LNCaP clone FGC (cell line): ENCODE measurements at regions not wholly inside any gene's neighbourhood (a gene's known extent, or its start where the extent isn't known, plus 50 kb on each side); places are given as distances from the start of the nearest gene placed in this dataset.

Experiments
- DNase-seq: peaks from one replicate; pipeline ENCODE4 v3.0.0-alpha.2; 2011; ENCODE audit warnings: low read depth
- H3K4me3 ChIP-seq: 2 replicates; pipeline ENCODE4 v1.5.1; 2011; ENCODE audit warnings: mild to moderate bottlenecking, low read depth, low read length, control low read depth
- CTCF ChIP-seq: IDR thresholded peaks from 2 replicates; pipeline ENCODE4 v1.5.1; 2012; ENCODE audit warnings: mild to moderate bottlenecking; ENCODE audit not compliant: control insufficient read depth, insufficient read depth; ENCODE audit errors: extremely low read depth

- no peak for DNase-seq
- H3K4me3 ChIP-seq, result no peak overlapping the region
- TF ChIP-seq CTCF, result no peak
Measured at GRCh38 chr13:76741046-76741445, 145.2 kb downstream of the KCTD12 start.

DNA sequence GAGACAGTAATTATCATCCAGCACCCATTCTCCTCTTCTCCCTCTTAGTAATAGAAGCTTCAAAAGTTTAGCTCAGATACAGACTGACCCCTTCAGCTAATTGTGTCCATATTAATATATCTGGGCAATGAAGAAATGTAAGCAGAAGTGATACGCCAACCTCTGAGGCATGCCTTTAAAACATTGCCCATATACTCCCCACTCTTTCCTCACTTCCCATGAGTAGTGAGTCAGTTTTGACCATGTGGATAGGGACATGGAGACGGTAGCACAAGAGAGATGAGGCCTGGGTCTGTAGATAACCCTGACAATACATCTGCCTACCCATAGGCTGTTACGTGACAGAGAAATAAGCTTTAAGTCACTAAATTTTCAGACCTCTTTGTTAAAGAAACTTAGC, 147.6 kb downstream of the KCTD12 start:
- no peak overlapping the region for H3K4me3 ChIP-seq
- no peak for TF ChIP-seq CTCF
- DNase-seq, result no peak

DNA sequence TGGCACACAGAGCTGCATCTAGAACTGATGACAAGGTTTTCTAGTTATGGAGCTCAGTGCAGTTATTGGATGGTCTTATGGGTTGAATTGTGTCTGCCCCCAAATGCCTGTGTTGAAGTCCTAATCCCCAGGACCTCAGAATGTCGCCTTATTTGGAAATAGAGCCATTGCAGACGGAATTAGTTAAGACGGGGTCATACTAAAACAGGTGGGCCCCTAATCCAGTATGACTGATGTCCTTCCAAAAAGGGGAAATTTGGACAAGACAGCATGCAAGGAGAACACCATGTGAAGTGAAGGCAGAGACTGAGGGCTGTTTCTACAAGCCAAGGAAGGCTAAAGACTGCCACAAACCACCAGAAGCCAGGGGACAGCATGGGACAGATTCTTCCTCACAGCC, 148.7 kb downstream of the KCTD12 start:
- no peak for TF ChIP-seq CTCF
- no peak overlapping the region for H3K4me3 ChIP-seq

GRCh38 chr13:76735641-76736040, 150.6 kb downstream of the KCTD12 start:
- DNase-seq, result no peak
- no peak overlapping the region for H3K4me3 ChIP-seq
- TF ChIP-seq CTCF, result no peak

More for the DNA sequence above, 148.7 kb downstream of the KCTD12 start:
- DNase-seq, result no peak

DNA sequence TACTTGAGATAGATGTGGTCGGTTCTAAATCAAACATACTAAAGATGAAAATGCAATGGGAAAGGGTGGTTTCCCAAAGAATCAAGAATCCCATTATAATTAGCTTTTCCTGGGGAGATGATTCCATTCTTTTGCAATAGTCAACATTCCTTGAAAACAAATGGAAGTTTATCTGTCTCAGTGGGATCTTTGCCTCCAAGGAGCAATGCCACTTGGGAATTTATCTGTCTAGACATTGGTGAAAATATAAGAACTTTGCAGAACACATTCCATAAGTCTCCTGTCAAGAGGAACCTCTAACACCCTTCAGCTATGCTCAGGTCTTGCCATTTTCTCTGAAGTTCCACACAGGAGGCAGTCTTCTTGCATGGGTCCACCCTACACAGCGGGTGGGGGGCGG, 152.5 kb downstream of the KCTD12 start:
- no peak for TF ChIP-seq CTCF
- H3K4me3 ChIP-seq, result no peak overlapping the region
- no peak for DNase-seq

GRCh38 chr13:76732367-76732766, 153.8 kb downstream of the KCTD12 start:
- H3K4me3 ChIP-seq, result no peak overlapping the region
- no peak for DNase-seq
- TF ChIP-seq CTCF, result no peak

GRCh38 chr13:76730220-76730619, 156.0 kb downstream of the KCTD12 start:
- no peak for TF ChIP-seq CTCF
- DNase-seq, result no peak

More at GRCh38 chr13:76730220-76730619, 156.0 kb downstream of the KCTD12 start:
- H3K4me3 ChIP-seq, result no peak overlapping the region
